ENCODE measurements at regions not wholly inside any gene's neighbourhood (a gene's known extent, or its start where the extent isn't known, plus 50 kb on each side); places are given as distances from the start of the nearest gene placed in this dataset.

- TF ChIP-seq POLR2A (IDR thresholded peaks at IDR 0.05) (no peak), CTCF (IDR thresholded peaks at IDR 0.05) (no peak)
Measured at GRCh38 chr10:37728830-37729229, 128.6 kb downstream of the ZNF248 start.
